ENCODE measurements at regions not wholly inside any gene's neighbourhood (a gene's known extent, or its start where the extent isn't known, plus 50 kb on each side); places are given as distances from the start of the nearest gene placed in this dataset.

DNA sequence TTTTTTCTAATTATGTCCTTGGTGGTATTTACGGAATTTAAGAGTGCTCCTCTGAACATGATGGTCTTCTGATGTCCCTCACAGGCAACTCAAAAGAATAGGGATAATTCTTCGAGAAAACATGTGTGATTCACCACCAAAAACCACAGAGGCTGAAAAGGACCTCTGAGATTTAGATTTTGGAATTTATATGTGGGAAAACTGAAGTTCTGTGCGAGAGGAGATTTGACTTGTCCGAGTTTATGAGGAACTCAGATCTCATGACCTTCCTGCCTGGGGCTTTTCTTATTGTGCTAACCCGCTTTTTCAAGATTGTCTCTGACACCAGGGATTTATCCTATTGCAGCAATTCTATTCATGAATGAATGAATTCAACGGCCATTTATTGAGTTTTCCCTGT, 142.4 kb downstream of the FAM43A start:
- Histone ChIP-seq H3K4me2 (no peak overlapping the region), H4K20me1 (ENCODE audit: insufficient read depth) (no peaks in the 10 kb centered on the region), H3K36me3 (replicated peaks in 1 of 2; ENCODE audit: control insufficient read depth in 1 of 2, insufficient read depth in 2 of 2, low read length in 1 of 2) (no peaks in the 10 kb centered on the region), H3K4me3 (ENCODE audit: low read depth in 2 of 2, low read length in 1 of 2) (no peak overlapping the region), H3K27ac (ENCODE audit: low read depth in 2 of 2, low read length in 1 of 2) (no peak overlapping the region), H2AFZ (ENCODE audit: low read depth) (no peak overlapping the region), H3K27me3 (ENCODE audit: insufficient read depth) (no peaks in the 10 kb centered on the region), H3K79me2 (ENCODE audit: insufficient read depth) (no peaks in the 10 kb centered on the region), H3K9me3 (no peaks in the 10 kb centered on the region), H3K9ac (no peak overlapping the region), H3K9me2 (no peaks in the 10 kb centered on the region), H3F3A (replicated peaks; ENCODE audit: insufficient read depth) (no peaks in the 10 kb centered on the region), H3K4me1 (ENCODE audit: control insufficient read depth in 1 of 2, insufficient read depth in 2 of 2, low read depth in 1 of 2, low read length in 1 of 2) (peaks cover 0 to 5% of the 10 kb centered on the region in 2 experiments; a peak in 2 of 4 replicates)
- ChIA-PET CTCF (no interaction called here), POLR2A (no interaction called here)
- DNase-seq, result no peak
- TF ChIP-seq EP300 (IDR thresholded peaks at IDR 0.05; ENCODE audit: borderline replicate concordance in 1 of 2, low read depth in 1 of 2, low read length in 1 of 2), result no peak
- 57% methylated on average over 6 of the region's 6 CpGs for WGBS (ENCODE audit: low lambda C conversion rate)

DNA sequence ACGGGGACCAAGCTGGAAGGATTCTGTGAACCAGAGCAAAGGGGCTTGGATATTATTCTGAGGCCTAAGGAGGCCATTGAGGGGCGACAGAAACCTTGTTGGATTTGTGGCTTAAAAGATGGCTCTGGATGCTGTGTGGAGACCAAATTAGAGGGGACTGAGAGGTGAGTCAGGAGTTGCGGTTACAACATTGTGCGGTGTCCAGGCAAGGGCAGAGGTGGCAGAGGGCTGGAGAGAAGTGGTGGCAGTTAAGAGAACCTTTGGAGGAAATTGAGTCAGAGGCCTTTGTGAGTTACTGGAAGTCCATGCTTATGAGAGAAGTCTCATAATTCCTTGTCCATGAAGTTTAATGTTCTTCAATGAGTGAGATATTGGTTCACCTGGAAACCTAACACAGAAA, 143.2 kb downstream of the FAM43A start:
- no peaks in the 10 kb centered on the region for H3K79me2 ChIP-seq (ENCODE audit: insufficient read depth)
- H3K4me3 ChIP-seq (ENCODE audit: low read depth in 2 of 2, low read length in 1 of 2), result no peak overlapping the region
- H3K9me2 ChIP-seq, result no peaks in the 10 kb centered on the region
- no peak for TF ChIP-seq NRF1 (IDR thresholded peaks at IDR 0.05; ENCODE audit: low read depth, low read length)
- H4K20me1 ChIP-seq (ENCODE audit: insufficient read depth), result no peaks in the 10 kb centered on the region
- CTCF ChIA-PET, result no interaction called here
- H2AFZ ChIP-seq (ENCODE audit: low read depth), result no peak overlapping the region
- peaks cover 0 to 6% of the 10 kb centered on the region in 2 experiments; a peak in 2 of 4 replicates for H3K4me1 ChIP-seq (ENCODE audit: control insufficient read depth in 1 of 2, insufficient read depth in 2 of 2, low read depth in 1 of 2, low read length in 1 of 2)
- H3F3A ChIP-seq (replicated peaks; ENCODE audit: insufficient read depth), result no peaks in the 10 kb centered on the region
- no peaks in the 10 kb centered on the region for H3K36me3 ChIP-seq (replicated peaks in 1 of 2; ENCODE audit: control insufficient read depth in 1 of 2, insufficient read depth in 2 of 2, low read length in 1 of 2)
- POLR2A ChIA-PET, result no interaction called here
- DNase-seq, result no peak
- no peaks in the 10 kb centered on the region for H3K27me3 ChIP-seq (ENCODE audit: insufficient read depth)
- no peak overlapping the region for H3K9ac ChIP-seq
- H3K9me3 ChIP-seq, result no peaks in the 10 kb centered on the region
- 63% methylated on average over 4 of the region's 4 CpGs for WGBS (ENCODE audit: low lambda C conversion rate)
- no peak overlapping the region for H3K4me2 ChIP-seq
- H3K27ac ChIP-seq (ENCODE audit: low read depth in 2 of 2, low read length in 1 of 2), result no peak overlapping the region

GRCh38 chr3:194830401-194830800, 144.7 kb downstream of the FAM43A start:
- Histone ChIP-seq H3K4me3 (ENCODE audit: low read depth in 2 of 2, low read length in 1 of 2) (no peak overlapping the region), H4K20me1 (ENCODE audit: insufficient read depth) (no peaks in the 10 kb centered on the region), H3K9me2 (no peaks in the 10 kb centered on the region), H3K4me2 (no peak overlapping the region), H2AFZ (ENCODE audit: low read depth) (no peak overlapping the region), H3K9ac (no peak overlapping the region), H3F3A (replicated peaks; ENCODE audit: insufficient read depth) (no peaks in the 10 kb centered on the region), H3K79me2 (ENCODE audit: insufficient read depth) (no peaks in the 10 kb centered on the region), H3K27me3 (ENCODE audit: insufficient read depth) (no peaks in the 10 kb centered on the region), H3K36me3 (replicated peaks in 1 of 2; ENCODE audit: control insufficient read depth in 1 of 2, insufficient read depth in 2 of 2, low read length in 1 of 2) (no peaks in the 10 kb centered on the region), H3K27ac (ENCODE audit: low read depth in 2 of 2, low read length in 1 of 2) (no peak overlapping the region), H3K9me3 (no peaks in the 10 kb centered on the region), H3K4me1 (ENCODE audit: control insufficient read depth in 1 of 2, insufficient read depth in 2 of 2, low read depth in 1 of 2, low read length in 1 of 2) (peaks cover 0 to 6% of the 10 kb centered on the region in 2 experiments; a peak in 2 of 4 replicates)
- TF ChIP-seq MEF2A (IDR thresholded peaks at IDR 0.05; ENCODE audit: borderline replicate concordance, low read depth), result no peak
- no peak for TF ChIP-seq MAX (IDR thresholded peaks at IDR 0.05; ENCODE audit: low read depth)
- TF ChIP-seq EP300 (IDR thresholded peaks at IDR 0.05; ENCODE audit: borderline replicate concordance in 1 of 2, low read depth in 1 of 2, low read length in 1 of 2), result no peak
- TF ChIP-seq USF1 (IDR thresholded peaks at IDR 0.05; ENCODE audit: borderline replicate concordance, low read depth), result no peak
- TF ChIP-seq USF2 (IDR thresholded peaks at IDR 0.05; ENCODE audit: borderline replicate concordance, low read depth, low read length), result no peak
- TF ChIP-seq NRF1 (IDR thresholded peaks at IDR 0.05; ENCODE audit: low read depth, low read length), result no peak
- TF ChIP-seq ELF1 (IDR thresholded peaks at IDR 0.05), result no peak
- no peak for TF ChIP-seq RXRA (IDR thresholded peaks at IDR 0.05; ENCODE audit: borderline replicate concordance, low read depth)
- no peak for TF ChIP-seq NFIC (IDR thresholded peaks at IDR 0.05; ENCODE audit: borderline replicate concordance)
- no peak for DNase-seq
- CTCF ChIA-PET, result interaction anchor here (1.4 kb wide), 1 partner anchor 276 kb away, joined by 3 read pairs; no protein-coding TSS in a partner anchor
- POLR2A ChIA-PET, result interaction anchor here (1.5 kb wide), 1 partner anchor 144 kb away, joined by 3 read pairs; no protein-coding TSS in a partner anchor
- WGBS (ENCODE audit: low lambda C conversion rate), result 47% methylated on average over 6 of the region's 6 CpGs
